Stimulated activated naive CD8-positive, alpha-beta T cell treated with anti-CD3 and anti-CD28 coated beads, Interleukin-15, amount 100 ng/mL, for 72 hours (primary cell): ENCODE measurements at regions not wholly inside any gene's neighbourhood (a gene's known extent, or its start where the extent isn't known, plus 50 kb on each side); places are given as distances from the start of the nearest gene placed in this dataset.

ENCODE experiments used
- ATAC-seq: fragments of 150-1000 bp; cut with Tn5 transposase; 2 replicates; pipeline ENCODE4 v1.10.0; 2021; ENCODE audit warnings: mild to moderate bottlenecking, moderate library complexity
- DNase-seq, 2 donors: peaks; one replicate each; pipeline ENCODE4 v3.0.0; 2021 to 2022
- H3K27ac Mint-ChIP-seq, 2 donors: one replicate each; pipeline ENCODE4 v1.8.0; 2022; ENCODE audit warnings: mild to moderate bottlenecking in 2 of 2, mixed read lengths in 2 of 2, moderate library complexity in 2 of 2
- H3K27me3 Mint-ChIP-seq: one replicate; pipeline ENCODE4 v1.8.0; 2022; ENCODE audit warnings: mixed read lengths
- H3K4me1 Mint-ChIP-seq: one replicate; pipeline ENCODE4 v1.8.0; 2022; ENCODE audit warnings: mild to moderate bottlenecking, mixed read lengths
- H3K4me3 Mint-ChIP-seq, 2 donors: one replicate each; pipeline ENCODE4 v1.8.0; 2022; ENCODE audit warnings: mild to moderate bottlenecking in 2 of 2, mixed read lengths in 2 of 2, moderate library complexity in 1 of 2
- H3K9me3 Mint-ChIP-seq, 2 donors: one replicate each; pipeline ENCODE4 v1.8.0; 2022; ENCODE audit warnings: mixed read lengths in 2 of 2

- H3K27me3 Mint-ChIP-seq: no peaks in the 10 kb centered on the region
- no peak overlapping the region for H3K4me3 Mint-ChIP-seq
- H3K4me1 Mint-ChIP-seq: no peaks in the 10 kb centered on the region
- no peaks in the 10 kb centered on the region for H3K9me3 Mint-ChIP-seq
- ATAC-seq (no peak), DNase-seq (no peak)
- no peak overlapping the region for H3K27ac Mint-ChIP-seq
These were observed 335.3 kb downstream of the CNTNAP4 start for GRCh38 chr16:76612497-76612896.

GRCh38 chr16:76614269-76614668 lies 337.1 kb downstream of the CNTNAP4 start:
- peaks cover 7 to 9% of the 10 kb centered on the region in 2 donors for H3K9me3 Mint-ChIP-seq
- no peak overlapping the region for H3K27ac Mint-ChIP-seq
- no peaks in the 10 kb centered on the region for H3K4me1 Mint-ChIP-seq
- H3K4me3 Mint-ChIP-seq: no peak overlapping the region
- H3K27me3 Mint-ChIP-seq: no peaks in the 10 kb centered on the region
- DNase-seq (no peak), ATAC-seq (no peak)

GRCh38 chr16:76622876-76623275 lies 345.7 kb downstream of the CNTNAP4 start:
- ATAC-seq: no peak
- no peaks in the 10 kb centered on the region for H3K4me1 Mint-ChIP-seq
- no peak for DNase-seq
- H3K4me3 Mint-ChIP-seq: no peak overlapping the region
- H3K27ac Mint-ChIP-seq: no peak overlapping the region
- no peaks in the 10 kb centered on the region for H3K27me3 Mint-ChIP-seq
- peaks cover 13 to 18% of the 10 kb centered on the region in 2 donors for H3K9me3 Mint-ChIP-seq

- Mint-ChIP-seq H3K9me3 (peaks cover 23 to 32% of the 10 kb centered on the region in 2 donors), H3K27ac (no peak overlapping the region), H3K27me3 (no peaks in the 10 kb centered on the region), H3K4me3 (no peak overlapping the region), H3K4me1 (no peaks in the 10 kb centered on the region)
- ATAC-seq (no peak), DNase-seq (no peak)
These were observed 357.9 kb downstream of the CNTNAP4 start for GRCh38 chr16:76634847-76635697.

- no peak for DNase-seq
- no peak for ATAC-seq
- H3K4me1 Mint-ChIP-seq: no peaks in the 10 kb centered on the region
- H3K27me3 Mint-ChIP-seq: no peaks in the 10 kb centered on the region
- no peak overlapping the region for H3K27ac Mint-ChIP-seq
- no peak overlapping the region for H3K4me3 Mint-ChIP-seq
- H3K9me3 Mint-ChIP-seq: peaks cover 0 to 8% of the 10 kb centered on the region in 2 donors
These were observed 362.6 kb downstream of the CNTNAP4 start for GRCh38 chr16:76639685-76640289.

GRCh38 chr16:76650582-76650981 lies 373.4 kb downstream of the CNTNAP4 start:
- H3K4me1 Mint-ChIP-seq: no peaks in the 10 kb centered on the region
- peaks cover 7% of the 10 kb centered on the region for H3K27me3 Mint-ChIP-seq
- no peak overlapping the region for H3K27ac Mint-ChIP-seq
- H3K9me3 Mint-ChIP-seq: peaks cover 0 to 11% of the 10 kb centered on the region in 2 donors
- H3K4me3 Mint-ChIP-seq: no peak overlapping the region
- DNase-seq (no peak), ATAC-seq (no peak)

- no peak overlapping the region for H3K4me3 Mint-ChIP-seq
- DNase-seq: no peak
- no peak for ATAC-seq
- H3K4me1 Mint-ChIP-seq: no peaks in the 10 kb centered on the region
- peaks cover 0 to 6% of the 10 kb centered on the region in 2 donors for H3K9me3 Mint-ChIP-seq
- peak overlapping the region in 1 of 2 donors; percentile 42 for H3K27ac Mint-ChIP-seq
- H3K27me3 Mint-ChIP-seq: peaks cover 7% of the 10 kb centered on the region
These were observed 376.3 kb downstream of the CNTNAP4 start for GRCh38 chr16:76653390-76654026.

- Mint-ChIP-seq H3K9me3 (peaks cover 0 to 6% of the 10 kb centered on the region in 2 donors), H3K27me3 (peaks cover 7% of the 10 kb centered on the region), H3K4me1 (no peaks in the 10 kb centered on the region), H3K4me3 (no peak overlapping the region), H3K27ac (no peak overlapping the region)
- DNase-seq: no peak
- no peak for ATAC-seq
These were observed 377.1 kb downstream of the CNTNAP4 start for GRCh38 chr16:76654088-76654820.

GRCh38 chr16:76656994-76657393 lies 379.8 kb downstream of the CNTNAP4 start:
- Mint-ChIP-seq H3K27me3 (peaks cover 7% of the 10 kb centered on the region), H3K27ac (no peak overlapping the region), H3K9me3 (no peaks in the 10 kb centered on the region), H3K4me1 (no peaks in the 10 kb centered on the region), H3K4me3 (no peak overlapping the region)
- DNase-seq: no peak
- ATAC-seq: no peak

- Mint-ChIP-seq H3K27ac (no peak overlapping the region), H3K9me3 (no peaks in the 10 kb centered on the region), H3K4me3 (no peak overlapping the region), H3K4me1 (no peaks in the 10 kb centered on the region), H3K27me3 (no peaks in the 10 kb centered on the region)
- no peak for ATAC-seq
- DNase-seq: no peak
These were observed 384.6 kb downstream of the CNTNAP4 start for GRCh38 chr16:76661691-76662235.

GRCh38 chr16:76665571-76666275 lies 388.5 kb downstream of the CNTNAP4 start:
- H3K9me3 Mint-ChIP-seq: no peaks in the 10 kb centered on the region
- DNase-seq: no peak
- ATAC-seq: no peak
- H3K27me3 Mint-ChIP-seq: no peaks in the 10 kb centered on the region
- no peak overlapping the region for H3K4me3 Mint-ChIP-seq
- no peaks in the 10 kb centered on the region for H3K4me1 Mint-ChIP-seq
- H3K27ac Mint-ChIP-seq: no peak overlapping the region

- DNase-seq (no peak), ATAC-seq (no peak)
- Mint-ChIP-seq H3K4me1 (no peaks in the 10 kb centered on the region), H3K4me3 (no peak overlapping the region), H3K27me3 (no peaks in the 10 kb centered on the region), H3K9me3 (no peaks in the 10 kb centered on the region), H3K27ac (no peak overlapping the region)
These were observed 391.1 kb downstream of the CNTNAP4 start for GRCh38 chr16:76668207-76668725.

- no peak for DNase-seq
- H3K4me3 Mint-ChIP-seq: no peak overlapping the region
- ATAC-seq: no peak
- no peaks in the 10 kb centered on the region for H3K9me3 Mint-ChIP-seq
- no peak overlapping the region for H3K27ac Mint-ChIP-seq
- H3K4me1 Mint-ChIP-seq: no peaks in the 10 kb centered on the region
- H3K27me3 Mint-ChIP-seq: no peaks in the 10 kb centered on the region
These were observed 392.1 kb downstream of the CNTNAP4 start for GRCh38 chr16:76669288-76669687.

GRCh38 chr16:76670125-76670857 lies 393.1 kb downstream of the CNTNAP4 start:
- H3K4me3 Mint-ChIP-seq: no peak overlapping the region
- DNase-seq (no peak), ATAC-seq (no peak)
- no peak overlapping the region for H3K27ac Mint-ChIP-seq
- H3K27me3 Mint-ChIP-seq: no peaks in the 10 kb centered on the region
- no peaks in the 10 kb centered on the region for H3K4me1 Mint-ChIP-seq
- H3K9me3 Mint-ChIP-seq: no peaks in the 10 kb centered on the region
